AG04450 (cell line): ENCODE measurements at regions not wholly inside any gene's neighbourhood (a gene's known extent, or its start where the extent isn't known, plus 50 kb on each side); places are given as distances from the start of the nearest gene placed in this dataset.

Experiments
- CTCF ChIA-PET: fragments of 300-600, 350-600 bp; formaldehyde crosslinking; extraction: SDS; loops from one replicate; lab custom pipeline; 2022; ENCODE audit warnings: antibody characterized with exemption, inconsistent platforms; lab: Charles Lee
- POLR2A ChIA-PET: fragments of 350-600 bp; formaldehyde crosslinking; extraction: SDS; loops from one replicate; lab custom pipeline; 2021; ENCODE audit warnings: antibody characterized with exemption, inconsistent platforms; lab: Yijun Ruan, JAX
- DNase-seq: peaks from one replicate; pipeline ENCODE4 v3.0.0-alpha.2; 2011; ENCODE audit warnings: low read depth, low spot score
- H3K27ac ChIP-seq: one replicate; pipeline ENCODE4 v1.5.1; 2012; ENCODE audit warnings: low read depth, low read length, control low read depth
- H3K27me3 ChIP-seq: one replicate; pipeline ENCODE4 v1.6.0; 2012; ENCODE audit warnings: low read length; ENCODE audit not compliant: control insufficient read depth, insufficient read depth
- H3K4me3 ChIP-seq: 2 replicates; pipeline ENCODE4 v1.5.1; 2011; ENCODE audit warnings: mild to moderate bottlenecking, low read depth, low read length, control low read depth
- H3K9me3 ChIP-seq: 2 replicates; pipeline ENCODE4 v1.5.1; 2012; ENCODE audit warnings: low read length; ENCODE audit not compliant: control insufficient read depth, insufficient read depth
- CTCF ChIP-seq: IDR thresholded peaks from 2 replicates; pipeline ENCODE4 v1.5.1; 2011; ENCODE audit warnings: low read depth, low read length, control low read depth, inconsistent platforms

- H3K9me3 ChIP-seq = no peaks in the 10 kb centered on the region
- DNase-seq = no peak
- H3K4me3 ChIP-seq = no peak overlapping the region
- POLR2A ChIA-PET = no interaction called here
- CTCF ChIA-PET = no interaction called here
- H3K27me3 ChIP-seq = no peaks in the 10 kb centered on the region
- H3K27ac ChIP-seq = no peak overlapping the region
- no peak for TF ChIP-seq CTCF
Observed at GRCh38 chr2:207413376-207413907, 116.3 kb upstream of the CREB1 start.

DNA sequence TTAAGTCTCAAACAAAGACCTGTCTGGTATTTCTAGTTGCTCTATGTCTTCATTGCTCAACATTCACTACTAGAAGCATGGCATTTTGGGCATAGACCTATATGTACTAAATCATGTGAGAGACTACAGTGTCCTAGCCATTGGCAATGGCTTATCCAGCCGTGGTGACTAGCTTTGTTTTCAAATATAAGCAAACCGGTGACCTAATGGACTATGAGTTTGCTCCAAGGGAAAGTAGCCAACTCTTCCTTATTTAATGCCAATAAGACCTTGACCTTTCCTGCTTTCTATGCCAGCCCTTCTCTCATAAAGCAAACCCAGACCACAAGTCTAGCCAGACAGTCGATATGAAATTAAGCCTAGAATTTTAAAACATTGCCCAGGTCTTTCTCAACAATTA is 113.7 kb upstream of the CREB1 start:
- ChIA-PET CTCF (no interaction called here), POLR2A (interaction anchor here (0.5 kb wide), 1 partner anchor 11 kb away, joined by 4 read pairs; no protein-coding TSS in a partner anchor)
- no peak for TF ChIP-seq CTCF
- Histone ChIP-seq H3K4me3 (no peak overlapping the region), H3K9me3 (no peaks in the 10 kb centered on the region), H3K27me3 (no peaks in the 10 kb centered on the region), H3K27ac (no peak overlapping the region)
- DNase-seq = no peak

DNA sequence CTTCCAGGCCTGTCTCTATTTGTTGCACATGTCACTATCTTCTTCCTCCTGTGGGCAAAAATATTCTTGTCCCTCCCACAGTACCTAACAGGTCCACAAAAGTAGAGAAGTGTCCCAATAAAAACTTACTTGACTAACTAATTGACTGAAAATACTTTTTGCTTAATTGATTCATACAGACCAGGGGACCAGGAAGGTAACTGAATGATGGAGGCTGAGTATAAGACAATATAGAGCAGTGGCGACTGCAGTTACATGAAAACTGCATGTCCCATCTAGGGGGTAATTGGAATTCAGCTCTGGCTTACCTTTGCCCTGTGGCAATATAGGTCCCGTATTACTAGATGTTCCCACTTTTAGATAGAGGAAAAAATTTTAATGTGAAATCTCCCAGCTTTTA is 112.9 kb upstream of the CREB1 start:
- Histone ChIP-seq H3K27ac (no peak overlapping the region), H3K27me3 (no peaks in the 10 kb centered on the region), H3K9me3 (peaks cover 3% of the 10 kb centered on the region; the same call in 1 of the 2 replicates), H3K4me3 (no peak overlapping the region)
- ChIA-PET POLR2A (interaction anchor here (0.6 kb wide), 1 partner anchor 250 kb away, joined by 3 read pairs; no protein-coding TSS in a partner anchor), CTCF (no interaction called here)
- no peak for DNase-seq
- TF ChIP-seq CTCF = no peak

GRCh38 chr2:207417301-207417718 is 112.5 kb upstream of the CREB1 start:
- H3K27ac ChIP-seq = no peak overlapping the region
- CTCF ChIA-PET = no interaction called here
- H3K9me3 ChIP-seq = peaks cover 3% of the 10 kb centered on the region; the same call in 1 of the 2 replicates
- no peaks in the 10 kb centered on the region for H3K27me3 ChIP-seq
- H3K4me3 ChIP-seq = no peak overlapping the region
- DNase-seq = no peak
- POLR2A ChIA-PET = interaction anchor here (0.6 kb wide), 1 partner anchor 250 kb away, joined by 3 read pairs; no protein-coding TSS in a partner anchor
- no peak for TF ChIP-seq CTCF

DNA sequence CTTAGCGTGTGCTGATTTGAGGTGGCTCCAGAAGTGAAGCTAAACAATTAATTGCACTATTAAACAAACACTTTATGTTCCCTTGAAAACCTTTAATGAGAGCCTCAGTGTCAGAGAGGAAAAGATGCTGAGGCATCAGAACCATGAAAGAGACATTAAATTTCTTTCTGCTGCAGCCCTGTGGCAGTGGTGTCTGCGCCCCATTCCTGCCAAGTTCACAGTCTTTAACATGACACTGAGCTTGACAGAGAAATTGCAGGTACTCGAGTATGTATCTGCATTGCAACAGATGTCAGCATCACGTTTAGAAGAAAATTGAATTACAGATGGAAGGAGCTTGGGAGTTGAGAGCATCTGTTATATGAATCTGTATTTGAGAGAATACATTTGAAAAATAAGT is 111.3 kb upstream of the CREB1 start:
- ChIA-PET CTCF (no interaction called here), POLR2A (no interaction called here)
- DNase-seq = no peak

More for the DNA sequence above, 111.3 kb upstream of the CREB1 start:
- Histone ChIP-seq H3K27me3 (no peaks in the 10 kb centered on the region), H3K4me3 (no peak overlapping the region), H3K27ac (no peak overlapping the region), H3K9me3 (peaks cover 6% of the 10 kb centered on the region)
- TF ChIP-seq CTCF = no peak
